Transverse colon (tissue), 4 donors: ENCODE measurements at regions not wholly inside any gene's neighbourhood (a gene's known extent, or its start where the extent isn't known, plus 50 kb on each side); places are given as distances from the start of the nearest gene placed in this dataset.
A peak's percentile ranks its signal among the peaks of the same experiment; 100 is the strongest.

Experiments
- DNase-seq: peaks from one replicate; pipeline ENCODE4 v3.0.0-alpha.2; 2019
- H3K27ac ChIP-seq, 4 donors: fragments of 200-600 bp; sonication (generic); 2 replicates each; pipeline ENCODE4 v1.5.1; 2016 to 2018; ENCODE audit warnings: inconsistent platforms in 4 of 4
- H3K27me3 ChIP-seq: fragments of 200-600 bp; sonication (generic); 2 replicates; pipeline ENCODE4 v1.5.1; 2017; ENCODE audit warnings: inconsistent platforms
- H3K36me3 ChIP-seq, 4 donors: fragments of 200-600 bp; sonication (generic); 2 replicates each; pipeline ENCODE4 v1.5.1; 2017 to 2019; ENCODE audit warnings: inconsistent platforms in 4 of 4
- H3K4me1 ChIP-seq, 4 donors: fragments of 200-600 bp; sonication (generic); 2 replicates each; pipeline ENCODE4 v1.5.1; 2017 to 2020; ENCODE audit warnings: inconsistent platforms in 4 of 4
- H3K4me3 ChIP-seq, 4 donors: fragments of 200-600 bp; sonication (generic); 1 replicate in 1 of 4; 2 replicates in 3 of 4; pipeline versions ENCODE4 v1.5.1 to v1.6.1; 2017 to 2019; ENCODE audit warnings: inconsistent platforms in 4 of 4
- H3K9me3 ChIP-seq, 2 donors: fragments of 200-600 bp; sonication (generic); 2 replicates each; pipeline ENCODE4 v1.5.1; 2017 to 2019; ENCODE audit warnings: inconsistent platforms in 2 of 2
- CTCF ChIP-seq, 5 experiments: fragments of 200-600 bp in 3 of 5; fragments of 450-650 bp in 2 of 5; sonication (generic) in 3 of 5; IDR thresholded peaks; 1 replicate in 2 of 5; 2 replicates in 3 of 5; pipeline ENCODE4 v1.5.1; 2016 to 2017; ENCODE audit warnings: antibody characterized with exemption in 5 of 5, inconsistent platforms in 3 of 5, mild to moderate bottlenecking in 2 of 5, moderate library complexity in 1 of 5
- EP300 ChIP-seq: sonication (generic); formaldehyde crosslinking; IDR thresholded peaks from one replicate; pipeline ENCODE4 v1.6.1; 2017; ENCODE audit warnings: antibody characterized with exemption, low read depth
- POLR2A ChIP-seq: fragments of 450-650 bp; IDR thresholded peaks from one replicate; pipeline ENCODE4 v1.6.1; 2016; ENCODE audit warnings: antibody characterized with exemption, mild to moderate bottlenecking, moderate library complexity
- POLR2AphosphoS5 ChIP-seq, 3 donors: sonication (generic); formaldehyde crosslinking; IDR thresholded peaks; one replicate each; pipeline ENCODE4 v1.6.1; 2016; ENCODE audit warnings: antibody characterized with exemption in 3 of 3
- WGBS, 2 donors: methylation state at CpG; one replicate each; pipeline ENCODE4 v1.1.5; 2018; ENCODE audit warnings: low coverage in 1 of 2; 5-methylcytosine and 5-hydroxymethylcytosine counted together
- in situ Hi-C, 4 donors: fragments of 200-750 bp; cut with MboI; loops; one replicate each; pipeline versions ENCODE4 v1.15.0 to v1.15.1; 2017; ENCODE audit warnings: low sequenced_read_pairs in 3 of 4, low pct_ligation_motif_present in 1 of 4, low pct_unique_long_range_greater_than_20kb in 1 of 4
- intact Hi-C: fragments of 100-400 bp; cut with DNase I; formaldehyde crosslinking; loops from one replicate; pipeline ENCODE4 v1.15.1; 2023; ENCODE audit warnings: low total_unique reads

- Histone ChIP-seq H3K4me3 (peak overlapping the region in 1 of 4 donors; percentile 19), H3K27ac (no peak overlapping the region), H3K4me1 (peaks cover 0 to 9% (median 0%) of the 10 kb centered on the region in 4 donors), H3K27me3 (no peaks in the 10 kb centered on the region), H3K9me3 (no peaks in the 10 kb centered on the region), H3K36me3 (no peaks in the 10 kb centered on the region)
- no peak for DNase-seq
- in situ Hi-C loops (no loop called here), intact Hi-C loops (no loop called here)
- TF ChIP-seq CTCF (IDR thresholded peaks at IDR 0.05) (no peak), POLR2A (no peak), POLR2AphosphoS5 (IDR thresholded peaks at IDR 0.05) (no peak), EP300 (no peak)
These were observed 159.8 kb downstream of the KIF20B start for GRCh38 chr10:89861199-89861573.

GRCh38 chr10:89861584-89862301 is 160.4 kb downstream of the KIF20B start:
- Histone ChIP-seq H3K4me3 (no peak overlapping the region), H3K27ac (no peak overlapping the region), H3K36me3 (no peaks in the 10 kb centered on the region), H3K27me3 (no peaks in the 10 kb centered on the region), H3K4me1 (peaks cover 0 to 9% (median 0%) of the 10 kb centered on the region in 4 donors), H3K9me3 (no peaks in the 10 kb centered on the region)
- DNase-seq, result no peak
- 68 to 72% methylated on average over 3 of the region's 3 CpGs for WGBS, 2 donors
- in situ Hi-C loops, result no loop called here
- intact Hi-C loops, result no loop called here
- TF ChIP-seq POLR2AphosphoS5 (IDR thresholded peaks at IDR 0.05) (no peak), CTCF (IDR thresholded peaks at IDR 0.05) (no peak), EP300 (no peak), POLR2A (no peak)

- no peaks in the 10 kb centered on the region for H3K4me1 ChIP-seq
- no peaks in the 10 kb centered on the region for H3K36me3 ChIP-seq
- intact Hi-C loops, result no loop called here
- TF ChIP-seq CTCF (IDR thresholded peaks at IDR 0.05) (no peak), EP300 (no peak), POLR2A (no peak), POLR2AphosphoS5 (IDR thresholded peaks at IDR 0.05) (no peak)
- no peak for DNase-seq
- no peak overlapping the region for H3K27ac ChIP-seq
- in situ Hi-C loops, result no loop called here
- WGBS, 2 donors, result 70 to 83% methylated on average over 1 to 2 of the region's 2 CpGs
- peaks cover 5% of the 10 kb centered on the region for H3K27me3 ChIP-seq
- H3K4me3 ChIP-seq, result no peak overlapping the region
- no peaks in the 10 kb centered on the region for H3K9me3 ChIP-seq
These were observed 166.6 kb downstream of the KIF20B start for GRCh38 chr10:89867964-89868363.

GRCh38 chr10:89869180-89869579 is 167.8 kb downstream of the KIF20B start:
- Histone ChIP-seq H3K4me1 (no peaks in the 10 kb centered on the region), H3K27ac (no peak overlapping the region), H3K27me3 (peaks cover 5% of the 10 kb centered on the region), H3K36me3 (no peaks in the 10 kb centered on the region), H3K4me3 (no peak overlapping the region), H3K9me3 (no peaks in the 10 kb centered on the region)
- no peak for TF ChIP-seq EP300
- TF ChIP-seq CTCF (IDR thresholded peaks at IDR 0.05), result no peak
- no peak for TF ChIP-seq POLR2AphosphoS5 (IDR thresholded peaks at IDR 0.05)
- TF ChIP-seq POLR2A, result no peak
- in situ Hi-C loops (no loop called here), intact Hi-C loops (no loop called here)
- no peak for DNase-seq
- WGBS, 2 donors, result 80 to 96% methylated on average over 2 of the region's 2 CpGs
